ENCODE measurements at regions not wholly inside any gene's neighbourhood (a gene's known extent, or its start where the extent isn't known, plus 50 kb on each side); places are given as distances from the start of the nearest gene placed in this dataset.

DNA sequence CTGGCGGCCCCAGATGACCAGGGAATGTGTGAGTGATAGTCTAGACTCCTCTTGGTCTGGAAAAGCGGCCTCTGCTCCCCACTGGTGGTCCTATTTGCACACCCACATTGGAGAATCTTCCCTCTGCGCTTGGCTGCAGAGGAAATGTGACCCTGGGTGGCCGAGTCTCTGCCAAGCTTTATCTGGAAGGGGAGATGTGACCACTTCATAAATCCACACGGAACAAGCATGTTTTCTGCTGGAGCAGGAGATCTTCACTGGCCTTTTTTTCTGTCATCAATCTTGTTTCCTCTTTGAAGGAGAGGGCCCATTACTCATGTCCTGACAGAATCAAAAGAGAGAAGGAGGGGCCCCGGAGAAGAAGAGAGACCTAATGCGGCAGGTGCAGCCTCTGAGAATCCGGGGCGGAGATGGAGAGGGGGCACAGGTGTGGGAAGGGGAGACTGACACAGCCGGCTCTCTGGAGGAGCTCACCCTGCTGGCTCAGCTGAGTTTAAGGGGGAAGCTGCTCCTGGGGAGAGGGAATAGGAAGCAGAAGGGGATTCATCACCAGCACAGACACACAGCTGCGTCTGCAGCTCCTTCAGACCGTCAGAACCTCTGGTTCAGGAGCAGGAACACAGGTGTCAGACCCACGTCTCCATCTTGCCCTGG, 116.3 kb downstream of the SOX9 start:
- TF ChIP-seq, protein P1, sequence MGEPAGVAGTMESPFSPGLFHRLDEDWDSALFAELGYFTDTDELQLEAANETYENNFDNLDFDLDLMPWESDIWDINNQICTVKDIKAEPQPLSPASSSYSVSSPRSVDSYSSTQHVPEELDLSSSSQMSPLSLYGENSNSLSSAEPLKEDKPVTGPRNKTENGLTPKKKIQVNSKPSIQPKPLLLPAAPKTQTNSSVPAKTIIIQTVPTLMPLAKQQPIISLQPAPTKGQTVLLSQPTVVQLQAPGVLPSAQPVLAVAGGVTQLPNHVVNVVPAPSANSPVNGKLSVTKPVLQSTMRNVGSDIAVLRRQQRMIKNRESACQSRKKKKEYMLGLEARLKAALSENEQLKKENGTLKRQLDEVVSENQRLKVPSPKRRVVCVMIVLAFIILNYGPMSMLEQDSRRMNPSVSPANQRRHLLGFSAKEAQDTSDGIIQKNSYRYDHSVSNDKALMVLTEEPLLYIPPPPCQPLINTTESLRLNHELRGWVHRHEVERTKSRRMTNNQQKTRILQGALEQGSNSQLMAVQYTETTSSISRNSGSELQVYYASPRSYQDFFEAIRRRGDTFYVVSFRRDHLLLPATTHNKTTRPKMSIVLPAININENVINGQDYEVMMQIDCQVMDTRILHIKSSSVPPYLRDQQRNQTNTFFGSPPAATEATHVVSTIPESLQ (CRISPR knock-in tag; IDR thresholded peaks at IDR 0.05): no peak
- TF ChIP-seq, protein P2, sequence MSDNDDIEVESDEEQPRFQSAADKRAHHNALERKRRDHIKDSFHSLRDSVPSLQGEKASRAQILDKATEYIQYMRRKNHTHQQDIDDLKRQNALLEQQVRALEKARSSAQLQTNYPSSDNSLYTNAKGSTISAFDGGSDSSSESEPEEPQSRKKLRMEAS (CRISPR knock-in tag; IDR thresholded peaks at IDR 0.05): no peak
- TF ChIP-seq, protein P3, sequence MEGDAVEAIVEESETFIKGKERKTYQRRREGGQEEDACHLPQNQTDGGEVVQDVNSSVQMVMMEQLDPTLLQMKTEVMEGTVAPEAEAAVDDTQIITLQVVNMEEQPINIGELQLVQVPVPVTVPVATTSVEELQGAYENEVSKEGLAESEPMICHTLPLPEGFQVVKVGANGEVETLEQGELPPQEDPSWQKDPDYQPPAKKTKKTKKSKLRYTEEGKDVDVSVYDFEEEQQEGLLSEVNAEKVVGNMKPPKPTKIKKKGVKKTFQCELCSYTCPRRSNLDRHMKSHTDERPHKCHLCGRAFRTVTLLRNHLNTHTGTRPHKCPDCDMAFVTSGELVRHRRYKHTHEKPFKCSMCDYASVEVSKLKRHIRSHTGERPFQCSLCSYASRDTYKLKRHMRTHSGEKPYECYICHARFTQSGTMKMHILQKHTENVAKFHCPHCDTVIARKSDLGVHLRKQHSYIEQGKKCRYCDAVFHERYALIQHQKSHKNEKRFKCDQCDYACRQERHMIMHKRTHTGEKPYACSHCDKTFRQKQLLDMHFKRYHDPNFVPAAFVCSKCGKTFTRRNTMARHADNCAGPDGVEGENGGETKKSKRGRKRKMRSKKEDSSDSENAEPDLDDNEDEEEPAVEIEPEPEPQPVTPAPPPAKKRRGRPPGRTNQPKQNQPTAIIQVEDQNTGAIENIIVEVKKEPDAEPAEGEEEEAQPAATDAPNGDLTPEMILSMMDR (IDR thresholded peaks at IDR 0.05): no peak
- TF ChIP-seq TCF7 (CRISPR knock-in tag; IDR thresholded peaks at IDR 0.05; ENCODE audit: low read depth) (no peak), ZNF121 (CRISPR knock-in tag; IDR thresholded peaks at IDR 0.05) (no peak), FOXJ3 (CRISPR knock-in tag; IDR thresholded peaks at IDR 0.05; ENCODE audit: borderline replicate concordance) (no peak), TEAD4 (CRISPR knock-in tag; IDR thresholded peaks at IDR 0.05) (no peak), NR3C1 (CRISPR knock-in tag; conservative IDR thresholded peaks at IDR 0.05; ENCODE audit: low read depth) (no peak), TP53 (CRISPR knock-in tag; IDR thresholded peaks at IDR 0.05) (no peak), IRF2 (CRISPR knock-in tag; IDR thresholded peaks at IDR 0.05; ENCODE audit: borderline replicate concordance, low read depth) (no peak)
- TF ChIP-seq, protein P4, sequence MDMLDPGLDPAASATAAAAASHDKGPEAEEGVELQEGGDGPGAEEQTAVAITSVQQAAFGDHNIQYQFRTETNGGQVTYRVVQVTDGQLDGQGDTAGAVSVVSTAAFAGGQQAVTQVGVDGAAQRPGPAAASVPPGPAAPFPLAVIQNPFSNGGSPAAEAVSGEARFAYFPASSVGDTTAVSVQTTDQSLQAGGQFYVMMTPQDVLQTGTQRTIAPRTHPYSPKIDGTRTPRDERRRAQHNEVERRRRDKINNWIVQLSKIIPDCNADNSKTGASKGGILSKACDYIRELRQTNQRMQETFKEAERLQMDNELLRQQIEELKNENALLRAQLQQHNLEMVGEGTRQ (CRISPR knock-in tag; IDR thresholded peaks at IDR 0.05): no peak
- TF ChIP-seq, protein P5, sequence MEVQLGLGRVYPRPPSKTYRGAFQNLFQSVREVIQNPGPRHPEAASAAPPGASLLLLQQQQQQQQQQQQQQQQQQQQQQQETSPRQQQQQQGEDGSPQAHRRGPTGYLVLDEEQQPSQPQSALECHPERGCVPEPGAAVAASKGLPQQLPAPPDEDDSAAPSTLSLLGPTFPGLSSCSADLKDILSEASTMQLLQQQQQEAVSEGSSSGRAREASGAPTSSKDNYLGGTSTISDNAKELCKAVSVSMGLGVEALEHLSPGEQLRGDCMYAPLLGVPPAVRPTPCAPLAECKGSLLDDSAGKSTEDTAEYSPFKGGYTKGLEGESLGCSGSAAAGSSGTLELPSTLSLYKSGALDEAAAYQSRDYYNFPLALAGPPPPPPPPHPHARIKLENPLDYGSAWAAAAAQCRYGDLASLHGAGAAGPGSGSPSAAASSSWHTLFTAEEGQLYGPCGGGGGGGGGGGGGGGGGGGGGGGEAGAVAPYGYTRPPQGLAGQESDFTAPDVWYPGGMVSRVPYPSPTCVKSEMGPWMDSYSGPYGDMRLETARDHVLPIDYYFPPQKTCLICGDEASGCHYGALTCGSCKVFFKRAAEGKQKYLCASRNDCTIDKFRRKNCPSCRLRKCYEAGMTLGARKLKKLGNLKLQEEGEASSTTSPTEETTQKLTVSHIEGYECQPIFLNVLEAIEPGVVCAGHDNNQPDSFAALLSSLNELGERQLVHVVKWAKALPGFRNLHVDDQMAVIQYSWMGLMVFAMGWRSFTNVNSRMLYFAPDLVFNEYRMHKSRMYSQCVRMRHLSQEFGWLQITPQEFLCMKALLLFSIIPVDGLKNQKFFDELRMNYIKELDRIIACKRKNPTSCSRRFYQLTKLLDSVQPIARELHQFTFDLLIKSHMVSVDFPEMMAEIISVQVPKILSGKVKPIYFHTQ (CRISPR knock-in tag; IDR thresholded peaks at IDR 0.05): no peak

Measured in WTC11 (cell line).